GM23248 (cell line): ENCODE measurements at regions not wholly inside any gene's neighbourhood (a gene's known extent, or its start where the extent isn't known, plus 50 kb on each side); places are given as distances from the start of the nearest gene placed in this dataset.

Experiments
- DNase-seq: peaks from one replicate; pipeline ENCODE4 v3.0.0-alpha.2; 2015
- H2AFZ ChIP-seq: fragments of 200-600 bp; sonication (generic); 2 replicates; pipeline ENCODE4 v1.6.1; 2016; ENCODE audit warnings: antibody characterized with exemption
- H3F3A ChIP-seq: fragments of 200-600 bp; sonication (generic); 2 replicates; pipeline ENCODE4 v1.6.1; 2016; ENCODE audit warnings: mild to moderate bottlenecking, antibody characterized with exemption, mixed run types; ENCODE audit not compliant: insufficient read depth
- H3K27ac ChIP-seq: fragments of 200-600 bp; sonication (generic); 2 replicates; pipeline ENCODE4 v1.5.1; 2016; ENCODE audit warnings: mild to moderate bottlenecking
- H3K27me3 ChIP-seq: fragments of 200-600 bp; sonication (generic); replicated peaks from 2 replicates; pipeline ENCODE4 v1.6.1; 2016; ENCODE audit warnings: mild to moderate bottlenecking; ENCODE audit not compliant: insufficient read depth
- H3K36me3 ChIP-seq: fragments of 200-600 bp; sonication (generic); 2 replicates; pipeline ENCODE4 v1.6.1; 2016; ENCODE audit warnings: low read depth, mild to moderate bottlenecking
- H3K4me1 ChIP-seq: fragments of 200-600 bp; sonication (generic); 2 replicates; pipeline ENCODE4 v1.6.1; 2016; ENCODE audit warnings: mild to moderate bottlenecking; ENCODE audit not compliant: insufficient read depth
- H3K4me2 ChIP-seq: fragments of 200-600 bp; sonication (generic); one replicate; pipeline ENCODE4 v1.6.1; 2016; ENCODE audit warnings: mild to moderate bottlenecking; ENCODE audit not compliant: unreplicated experiment
- H3K4me3 ChIP-seq: fragments of 200-600 bp; sonication (generic); 2 replicates; pipeline ENCODE4 v1.5.1; 2016; ENCODE audit warnings: mild to moderate bottlenecking
- H3K79me2 ChIP-seq: fragments of 200-600 bp; sonication (generic); 2 replicates; pipeline ENCODE4 v1.6.1; 2016; ENCODE audit warnings: mild to moderate bottlenecking; ENCODE audit not compliant: insufficient read depth
- H3K9ac ChIP-seq: fragments of 200-600 bp; sonication (generic); 2 replicates; pipeline ENCODE4 v1.6.1; 2016; ENCODE audit warnings: mild to moderate bottlenecking
- H3K9me2 ChIP-seq: fragments of 200-600 bp; sonication (generic); 2 replicates; pipeline ENCODE4 v1.6.1; 2016; ENCODE audit warnings: mixed run types, mild to moderate bottlenecking, moderate library complexity; ENCODE audit not compliant: insufficient read depth
- H3K9me3 ChIP-seq: fragments of 200-600 bp; sonication (generic); one replicate; pipeline ENCODE4 v1.6.1; 2017; ENCODE audit warnings: low read depth
- H4K20me1 ChIP-seq: fragments of 200-600 bp; sonication (generic); 2 replicates; pipeline ENCODE4 v1.6.0; 2016; ENCODE audit not compliant: insufficient read depth
- EZH2 ChIP-seq: fragments of 200-600 bp; sonication (generic); IDR thresholded peaks from 2 replicates; pipeline ENCODE4 v1.6.1; 2018; ENCODE audit warnings: antibody characterized with exemption, mild to moderate bottlenecking; ENCODE audit not compliant: insufficient read depth, poor library complexity, severe bottlenecking
- EZH2phosphoT487 ChIP-seq: fragments of 200-600 bp; sonication (generic); IDR thresholded peaks from 2 replicates; pipeline ENCODE4 v1.6.1; 2018; ENCODE audit warnings: antibody characterized with exemption, moderate library complexity, mild to moderate bottlenecking, low read depth; ENCODE audit not compliant: insufficient read depth
- WGBS, 2 experiments: methylation state at CpG; one replicate each; pipeline ENCODE4 v1.1.6; 2015 to 2017; ENCODE audit warnings: low lambda C conversion rate in 2 of 2, low coverage in 1 of 2; ENCODE audit errors: missing lambda C conversion rate in 2 of 2; 5-methylcytosine and 5-hydroxymethylcytosine counted together
- in situ Hi-C: fragments of 300-500 bp; cut with MboI; formaldehyde crosslinking; loops from 2 replicates; pipeline ENCODE4 v1.15.0; 2020

DNA sequence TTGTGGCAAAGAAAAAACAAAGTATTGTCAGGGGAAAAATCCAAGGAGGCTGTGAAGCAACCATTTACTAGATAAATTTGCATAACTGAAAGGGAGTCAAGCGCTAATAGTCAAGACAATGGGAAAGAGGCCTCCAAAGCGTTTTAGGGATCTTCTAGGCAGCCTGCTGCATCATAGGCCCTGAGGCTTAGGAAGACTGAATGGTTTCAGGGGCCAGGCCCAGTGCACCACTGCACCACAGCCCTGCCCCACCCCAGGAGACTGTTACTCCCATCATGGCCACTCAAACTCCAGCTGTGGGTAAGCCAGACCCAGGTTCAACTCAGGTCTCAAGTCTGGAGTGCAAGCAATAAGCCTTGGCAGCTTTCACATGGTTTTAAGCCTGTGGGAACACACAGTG lies 362.9 kb downstream of the SH3BGRL start:
- TF ChIP-seq EZH2 (no peak), EZH2phosphoT487 (no peak)
- H3K9me2 ChIP-seq, result no peaks in the 10 kb centered on the region
- WGBS, 2 experiments, result 0 to 6% methylated on average over 2 of the region's 2 CpGs
- no peaks in the 10 kb centered on the region for H3K9me3 ChIP-seq
- H3K4me1 ChIP-seq, result no peaks in the 10 kb centered on the region
- H3K36me3 ChIP-seq, result no peaks in the 10 kb centered on the region
- H4K20me1 ChIP-seq, result no peaks in the 10 kb centered on the region
- no peak for DNase-seq
- H2AFZ ChIP-seq, result no peak overlapping the region
- no peak overlapping the region for H3K9ac ChIP-seq
- H3F3A ChIP-seq, result no peaks in the 10 kb centered on the region
- H3K4me2 ChIP-seq, result no peak overlapping the region
- no peaks in the 10 kb centered on the region for H3K79me2 ChIP-seq
- H3K27ac ChIP-seq, result no peak overlapping the region
- H3K27me3 ChIP-seq, result no peaks in the 10 kb centered on the region
- in situ Hi-C loops, result no loop called here
- no peak overlapping the region for H3K4me3 ChIP-seq

DNA sequence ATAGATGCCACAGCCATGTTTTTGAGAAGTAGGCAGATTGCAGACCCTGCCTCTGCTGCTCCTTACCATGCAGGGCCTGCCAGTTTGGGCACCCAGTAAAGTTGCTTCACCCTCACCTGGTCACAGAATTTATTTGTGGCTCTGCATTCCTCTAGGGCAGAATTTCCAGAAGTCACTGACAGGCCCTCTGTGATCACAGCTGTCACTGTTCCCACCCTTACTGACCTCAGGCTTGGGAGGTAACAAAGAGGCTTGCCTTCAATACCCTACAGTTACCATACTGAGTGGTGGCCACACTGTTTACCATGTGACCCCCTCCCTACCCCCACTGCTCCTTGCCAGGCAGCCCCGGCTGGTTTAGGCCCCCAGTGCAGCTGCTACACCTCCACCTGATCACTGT lies 375.1 kb downstream of the SH3BGRL start:
- no peaks in the 10 kb centered on the region for H3K79me2 ChIP-seq

DNA sequence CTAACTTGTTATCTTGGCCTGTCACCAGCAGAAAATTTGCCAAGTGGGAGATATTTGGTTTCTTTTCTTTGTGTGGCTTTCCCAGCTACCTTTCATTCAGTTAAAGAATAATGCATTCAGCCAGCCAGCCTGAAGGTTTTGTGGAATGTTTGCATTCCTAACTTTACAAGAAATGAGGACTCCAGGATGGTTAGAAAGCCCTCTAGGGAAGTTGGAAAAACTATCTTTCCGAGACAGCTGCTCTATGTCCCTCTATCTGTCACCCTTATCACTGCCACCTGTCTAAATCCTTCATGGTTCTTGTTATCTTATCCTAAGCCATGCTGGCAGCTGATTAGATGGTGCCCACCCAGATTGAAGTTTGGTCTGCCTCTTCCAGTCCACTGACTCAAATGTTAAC lies 384.2 kb downstream of the SH3BGRL start:
- DNase-seq, result no peak
- Histone ChIP-seq H3F3A (no peaks in the 10 kb centered on the region), H2AFZ (no peak overlapping the region), H3K79me2 (no peaks in the 10 kb centered on the region), H3K27ac (no peak overlapping the region), H4K20me1 (no peaks in the 10 kb centered on the region), H3K9me3 (no peaks in the 10 kb centered on the region), H3K4me3 (no peak overlapping the region), H3K4me2 (no peak overlapping the region), H3K9ac (no peak overlapping the region), H3K36me3 (no peaks in the 10 kb centered on the region), H3K27me3 (no peaks in the 10 kb centered on the region), H3K9me2 (no peaks in the 10 kb centered on the region), H3K4me1 (no peaks in the 10 kb centered on the region)
- no peak for TF ChIP-seq EZH2
- TF ChIP-seq EZH2phosphoT487, result no peak
- 0% methylated on average over 1 of the region's 1 CpG for WGBS, 2 experiments
- in situ Hi-C loops, result no loop called here

More for the DNA sequence above, 375.1 kb downstream of the SH3BGRL start:
- in situ Hi-C loops, result no loop called here
- DNase-seq, result no peak
- H3K4me2 ChIP-seq, result no peak overlapping the region
- H3K36me3 ChIP-seq, result no peaks in the 10 kb centered on the region
- 43 to 44% methylated on average over 1 of the region's 1 CpG for WGBS, 2 experiments
- H2AFZ ChIP-seq, result no peak overlapping the region
- no peaks in the 10 kb centered on the region for H3K4me1 ChIP-seq
- TF ChIP-seq EZH2, result no peak
- TF ChIP-seq EZH2phosphoT487, result no peak
- no peaks in the 10 kb centered on the region for H3K27me3 ChIP-seq
- no peaks in the 10 kb centered on the region for H3K9me2 ChIP-seq
- no peaks in the 10 kb centered on the region for H3F3A ChIP-seq
- no peak overlapping the region for H3K27ac ChIP-seq
- no peaks in the 10 kb centered on the region for H4K20me1 ChIP-seq
- no peak overlapping the region for H3K9ac ChIP-seq
- no peaks in the 10 kb centered on the region for H3K9me3 ChIP-seq
- no peak overlapping the region for H3K4me3 ChIP-seq

DNA sequence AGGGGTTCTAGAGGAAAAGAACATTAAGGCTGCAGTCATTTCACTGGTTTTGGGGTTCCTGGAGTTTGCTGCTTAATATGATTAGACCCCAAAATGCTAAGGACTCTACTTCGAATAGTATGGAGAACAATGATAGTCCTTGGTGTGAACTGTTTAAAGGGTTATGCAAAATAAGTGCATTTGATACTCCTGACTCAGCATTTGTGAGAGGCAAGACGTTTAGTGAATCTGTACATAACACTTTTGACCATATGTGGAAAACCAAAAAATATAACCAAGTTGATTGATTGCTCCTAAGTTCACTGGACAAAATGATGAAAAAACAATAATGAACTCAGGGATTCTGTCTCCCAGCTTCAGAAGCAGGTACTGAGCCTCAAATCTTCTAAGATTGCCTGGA lies 414.1 kb downstream of the SH3BGRL start:
- no peak for DNase-seq
- Histone ChIP-seq H3K9ac (no peak overlapping the region), H3K27me3 (no peaks in the 10 kb centered on the region), H3K27ac (no peak overlapping the region), H3K79me2 (no peaks in the 10 kb centered on the region), H3K4me1 (no peaks in the 10 kb centered on the region), H3K4me3 (no peak overlapping the region), H3K9me2 (no peaks in the 10 kb centered on the region), H3K4me2 (no peak overlapping the region), H2AFZ (no peak overlapping the region), H3F3A (no peaks in the 10 kb centered on the region), H3K9me3 (no peaks in the 10 kb centered on the region), H3K36me3 (no peaks in the 10 kb centered on the region), H4K20me1 (no peaks in the 10 kb centered on the region)
- TF ChIP-seq EZH2phosphoT487, result no peak
- no peak for TF ChIP-seq EZH2
- in situ Hi-C loops, result no loop called here
- 7 to 8% methylated on average over 2 of the region's 2 CpGs for WGBS, 2 experiments

DNA sequence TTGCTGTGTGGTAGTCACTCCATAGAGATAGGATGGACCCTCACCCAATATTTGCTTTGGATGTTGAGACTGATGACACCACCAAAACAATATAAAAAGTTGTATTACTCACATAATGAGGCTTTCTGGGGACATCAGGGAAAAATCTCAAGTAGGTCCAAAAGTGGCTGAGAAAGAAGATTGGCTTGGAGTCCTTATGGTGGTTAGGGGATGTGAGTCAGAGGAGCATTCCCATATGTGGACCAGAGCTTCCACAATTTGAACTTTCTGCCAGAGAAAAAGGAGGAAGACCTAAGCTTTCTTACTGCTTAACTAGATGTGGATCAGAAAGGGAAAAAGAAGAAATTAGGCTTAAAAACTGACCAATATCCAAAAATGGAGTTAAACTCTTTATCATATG lies 460.5 kb downstream of the SH3BGRL start:
- H3K9ac ChIP-seq, result no peak overlapping the region
- no peak overlapping the region for H3K4me3 ChIP-seq
- H3K27ac ChIP-seq, result no peak overlapping the region
- no peaks in the 10 kb centered on the region for H3K36me3 ChIP-seq
- no peaks in the 10 kb centered on the region for H3K27me3 ChIP-seq
- no peaks in the 10 kb centered on the region for H3K4me1 ChIP-seq
- H3K4me2 ChIP-seq, result no peak overlapping the region
- H3F3A ChIP-seq, result no peaks in the 10 kb centered on the region
- no peak for DNase-seq
- H2AFZ ChIP-seq, result no peak overlapping the region
- no peaks in the 10 kb centered on the region for H4K20me1 ChIP-seq
- TF ChIP-seq EZH2 (no peak), EZH2phosphoT487 (no peak)
- H3K79me2 ChIP-seq, result no peaks in the 10 kb centered on the region
- in situ Hi-C loops, result no loop called here
- H3K9me3 ChIP-seq, result no peaks in the 10 kb centered on the region
- no peaks in the 10 kb centered on the region for H3K9me2 ChIP-seq
